ENCODE measurements at regions not wholly inside any gene's neighbourhood (a gene's known extent, or its start where the extent isn't known, plus 50 kb on each side); places are given as distances from the start of the nearest gene placed in this dataset.
"Not testable (repeated sequence)": the region's sequence is repeated elsewhere in the genome, so short reads cannot be mapped to it uniquely, and the experiment has no call there.

DNA sequence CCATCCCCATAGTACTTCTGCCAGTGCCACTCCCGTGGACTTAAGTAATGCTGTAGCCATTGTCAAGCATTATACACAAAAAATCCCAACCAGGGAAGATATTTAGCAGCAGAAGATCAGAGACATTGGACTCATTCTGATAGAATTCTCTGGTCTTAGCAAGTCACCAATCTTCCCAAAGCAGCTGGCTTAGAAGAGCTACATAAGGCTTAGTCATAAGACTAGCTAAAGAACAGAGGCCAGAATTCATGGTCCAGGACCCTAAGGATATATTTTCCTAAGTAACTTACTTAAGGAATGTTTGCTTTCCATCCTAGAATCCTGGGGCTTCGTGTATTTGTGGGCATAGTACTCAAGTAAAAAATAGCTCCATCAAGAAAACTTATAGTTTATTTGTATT is 100.3 kb upstream of the SLIT2 start:
- H3K79me2 ChIP-seq (ENCODE audit: insufficient read depth, low read length) = no peaks in the 10 kb centered on the region
- H3K9ac ChIP-seq (ENCODE audit: insufficient read depth, low read length, poor library complexity, severe bottlenecking) = no peak overlapping the region
- no CpG with 5 or more reads among the region's 2 CpGs for WGBS (ENCODE audit: insufficient coverage)
- H4K20me1 ChIP-seq (ENCODE audit: insufficient read depth, low read length) = no peaks in the 10 kb centered on the region
- DNase-seq = no peak
- no peak overlapping the region for H3K27ac ChIP-seq (ENCODE audit: low read depth in 1 of 2, low read length in 2 of 2)
- no peaks in the 10 kb centered on the region for H3K4me1 ChIP-seq (ENCODE audit: control insufficient read depth in 1 of 2, insufficient read depth in 2 of 2, low read length in 2 of 2)
- H3K27me3 Mint-ChIP-seq (ENCODE audit: low read depth in 3 of 3) = peaks cover 0 to 3% (median 2%) of the 10 kb centered on the region in 3 donors
- H2AFZ ChIP-seq (ENCODE audit: insufficient read depth, low read depth, low read length, poor library complexity, severe bottlenecking) = no peak overlapping the region
- H3K36me3 Mint-ChIP-seq = no peaks in the 10 kb centered on the region
- TF ChIP-seq, protein P1, sequence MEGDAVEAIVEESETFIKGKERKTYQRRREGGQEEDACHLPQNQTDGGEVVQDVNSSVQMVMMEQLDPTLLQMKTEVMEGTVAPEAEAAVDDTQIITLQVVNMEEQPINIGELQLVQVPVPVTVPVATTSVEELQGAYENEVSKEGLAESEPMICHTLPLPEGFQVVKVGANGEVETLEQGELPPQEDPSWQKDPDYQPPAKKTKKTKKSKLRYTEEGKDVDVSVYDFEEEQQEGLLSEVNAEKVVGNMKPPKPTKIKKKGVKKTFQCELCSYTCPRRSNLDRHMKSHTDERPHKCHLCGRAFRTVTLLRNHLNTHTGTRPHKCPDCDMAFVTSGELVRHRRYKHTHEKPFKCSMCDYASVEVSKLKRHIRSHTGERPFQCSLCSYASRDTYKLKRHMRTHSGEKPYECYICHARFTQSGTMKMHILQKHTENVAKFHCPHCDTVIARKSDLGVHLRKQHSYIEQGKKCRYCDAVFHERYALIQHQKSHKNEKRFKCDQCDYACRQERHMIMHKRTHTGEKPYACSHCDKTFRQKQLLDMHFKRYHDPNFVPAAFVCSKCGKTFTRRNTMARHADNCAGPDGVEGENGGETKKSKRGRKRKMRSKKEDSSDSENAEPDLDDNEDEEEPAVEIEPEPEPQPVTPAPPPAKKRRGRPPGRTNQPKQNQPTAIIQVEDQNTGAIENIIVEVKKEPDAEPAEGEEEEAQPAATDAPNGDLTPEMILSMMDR (IDR thresholded peaks at IDR 0.05) = no peak
- peaks cover 0 to 2% (median 0%) of the 10 kb centered on the region in 7 donors for H3K9me3 Mint-ChIP-seq
- no peak overlapping the region for H3K4me2 ChIP-seq (replicated peaks; ENCODE audit: extremely low read depth, low read length, poor library complexity, severe bottlenecking)
- H3K9me3 ChIP-seq (replicated peaks in 1 of 2; ENCODE audit: control insufficient read depth in 1 of 2, insufficient read depth in 1 of 2, low read length in 2 of 2) = no peaks in the 10 kb centered on the region
- no peaks in the 10 kb centered on the region for H3K4me1 Mint-ChIP-seq
- H3K4me3 ChIP-seq (replicated peaks in 1 of 3; ENCODE audit: low read depth in 2 of 3, low read length in 3 of 3) = no peak overlapping the region
- no peak overlapping the region for H3K4me3 Mint-ChIP-seq
- no peaks in the 10 kb centered on the region for H3K36me3 ChIP-seq (replicated peaks in 1 of 2; ENCODE audit: control insufficient read depth in 1 of 2, insufficient read depth in 2 of 2, low read length in 2 of 2)
- intact Hi-C loops (cut with micrococcal nuclease) = no loop called here
- H3K27ac Mint-ChIP-seq = no peak overlapping the region
- H3K27me3 ChIP-seq (ENCODE audit: control insufficient read depth in 2 of 2, insufficient read depth in 2 of 2, low read length in 2 of 2) = no peaks in the 10 kb centered on the region

- H3K36me3 Mint-ChIP-seq; H3K36me3 ChIP-seq (replicated peaks in 1 of 2; ENCODE audit: control insufficient read depth in 1 of 2, insufficient read depth in 2 of 2, low read length in 2 of 2); H3K9ac ChIP-seq (ENCODE audit: insufficient read depth, low read length, poor library complexity, severe bottlenecking); H3K27me3 Mint-ChIP-seq (ENCODE audit: low read depth in 3 of 3); DNase-seq; H3K79me2 ChIP-seq (ENCODE audit: insufficient read depth, low read length); H4K20me1 ChIP-seq (ENCODE audit: insufficient read depth, low read length); H3K4me1 Mint-ChIP-seq; H2AFZ ChIP-seq (ENCODE audit: insufficient read depth, low read depth, low read length, poor library complexity, severe bottlenecking); H3K9me3 Mint-ChIP-seq; H3K4me3 Mint-ChIP-seq; H3K27ac Mint-ChIP-seq; H3K27me3 ChIP-seq (ENCODE audit: control insufficient read depth in 2 of 2, insufficient read depth in 2 of 2, low read length in 2 of 2); H3K27ac ChIP-seq (ENCODE audit: low read depth in 1 of 2, low read length in 2 of 2); H3K4me2 ChIP-seq (replicated peaks; ENCODE audit: extremely low read depth, low read length, poor library complexity, severe bottlenecking); intact Hi-C loops (cut with micrococcal nuclease); H3K4me1 ChIP-seq (ENCODE audit: control insufficient read depth in 1 of 2, insufficient read depth in 2 of 2, low read length in 2 of 2); H3K4me3 ChIP-seq (replicated peaks in 1 of 3; ENCODE audit: low read depth in 2 of 3, low read length in 3 of 3); H3K9me3 ChIP-seq (replicated peaks in 1 of 2; ENCODE audit: control insufficient read depth in 1 of 2, insufficient read depth in 1 of 2, low read length in 2 of 2): not testable (repeated sequence)
- WGBS (ENCODE audit: insufficient coverage) = no CpG with 5 or more reads among the region's 3 CpGs
These were observed 102.6 kb upstream of the SLIT2 start for GRCh38 chr4:20149143-20149542.
